Pancreas (tissue), 10 donors: ENCODE measurements at regions not wholly inside any gene's neighbourhood (a gene's known extent, or its start where the extent isn't known, plus 50 kb on each side); places are given as distances from the start of the nearest gene placed in this dataset.

ENCODE experiments used
- ATAC-seq, 4 donors: fragments of 200-7000 bp; cut with Tn5 transposase; one replicate each; pipeline versions ENCODE4 v1.8.0 to v1.9.1; 2020; ENCODE audit warnings: mild to moderate bottlenecking in 4 of 4, moderate library complexity in 4 of 4
- DNase-seq, 6 donors: peaks; one replicate each; pipeline ENCODE4 v3.0.0-alpha.2; 2020
- FAIRE-seq: peaks from 2 replicates; lab custom pipeline; 2012; peaks lifted over from hg19 to GRCh38; lab: Jason Lieb, UNC
- H3K27ac ChIP-seq, 4 donors: fragments of 200-600 bp; sonication (generic); 1 replicate in 3 of 4; 2 replicates in 1 of 4; pipeline versions ENCODE4 v1.5.0 to v1.8.0; 2020
- H3K27me3 ChIP-seq, 4 donors: fragments of 200-600 bp; one replicate each; pipeline ENCODE4 v1.8.0; 2021
- H3K36me3 ChIP-seq, 3 donors: fragments of 200-600 bp; sonication (generic) in 1 of 3; one replicate each; pipeline versions ENCODE4 v1.5.0 to v1.8.0; 2020 to 2021
- H3K4me1 ChIP-seq, 3 donors: fragments of 200-600 bp; one replicate each; pipeline ENCODE4 v1.8.0; 2021
- H3K4me3 ChIP-seq, 4 donors: fragments of 200-600 bp; sonication (generic) in 2 of 4; one replicate each; pipeline versions ENCODE4 v1.5.0 to v1.8.0; 2020 to 2021
- H3K9me3 ChIP-seq, 4 donors: fragments of 200-600 bp; one replicate each; pipeline ENCODE4 v1.8.0; 2021
- CTCF ChIP-seq, 4 donors: fragments of 200-600 bp; sonication (generic) in 3 of 4; IDR thresholded peaks; one replicate each; pipeline versions ENCODE4 v1.5.0 to v1.8.0; 2021; ENCODE audit warnings: antibody characterized with exemption in 4 of 4
- WGBS, 2 donors: extraction: QIAGEN DNeasy Blood & Tissue Kit; methylation state at CpG; one replicate each; pipeline ENCODE4 v1.1.7; 2013; 5-methylcytosine and 5-hydroxymethylcytosine counted together
- intact Hi-C, 3 donors: fragments of 100-400 bp; cut with DNase I; formaldehyde crosslinking; loops; one replicate each; pipeline versions ENCODE4 v1.11.1 to v1.14.2; 2022
- donor health status: healthy with polysubstance abuse.
- donor health status: DM: no; HTN: no; CAD: no; lungs with moderate emphysema.
- donor health status: DM: no; HTN: no; CAD: no.
- donor health status: control.
- donor health status: control.
- donor health status: Bipolar disorder and iron deficiency.
- donor health status: DM: yes; HTN: yes; CAD: no.
- donor health status: DM: no; HTN: no; CAD: no.
- donor health status: DM: no; HTN: no; CAD: no.
- donor health status: DM: yes; HTN: yes; CAD: no.

DNA sequence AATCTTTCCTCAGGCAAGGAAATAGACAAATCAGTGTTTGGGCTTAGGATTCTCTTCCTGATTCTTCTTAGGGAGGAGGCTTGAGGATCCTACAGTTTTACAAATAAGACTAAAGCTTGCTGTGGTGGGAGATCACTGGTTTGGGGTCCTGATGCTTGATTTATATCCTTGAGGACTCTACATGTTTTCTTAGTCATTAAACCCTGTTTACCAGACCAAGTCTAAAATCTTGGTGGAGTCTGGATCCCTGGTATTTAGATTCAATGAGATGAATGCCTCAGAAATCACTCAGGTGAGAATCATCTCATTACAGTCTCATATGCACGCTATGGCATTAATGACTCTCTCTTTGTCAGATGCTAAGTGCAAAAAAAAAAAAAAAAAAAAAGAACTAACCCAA lies 304.3 kb upstream of the SALL1 start:
- Histone ChIP-seq H3K9me3 (no peaks in the 10 kb centered on the region), H3K27ac (no peak overlapping the region), H3K36me3 (no peaks in the 10 kb centered on the region), H3K4me1 (no peaks in the 10 kb centered on the region), H3K4me3 (no peak overlapping the region), H3K27me3 (no peaks in the 10 kb centered on the region)
- DNase-seq = no peak
- intact Hi-C loops = no loop called here
- no peak for TF ChIP-seq CTCF (IDR thresholded peaks at IDR 0.05)
- ATAC-seq = no peak
- FAIRE-seq = no peak
- 81 to 84% methylated on average over 1 of the region's 1 CpG for WGBS, 2 donors

GRCh38 chr16:51453251-51453650 lies 302.2 kb upstream of the SALL1 start:
- DNase-seq (no peak), FAIRE-seq (no peak), ATAC-seq (no peak)
- Histone ChIP-seq H3K4me3 (no peak overlapping the region), H3K27me3 (no peaks in the 10 kb centered on the region), H3K4me1 (no peaks in the 10 kb centered on the region), H3K9me3 (no peaks in the 10 kb centered on the region), H3K27ac (no peak overlapping the region), H3K36me3 (no peaks in the 10 kb centered on the region)
- intact Hi-C loops = no loop called here
- TF ChIP-seq CTCF (IDR thresholded peaks at IDR 0.05) = no peak
- WGBS, 2 donors = 83 to 93% methylated on average over 1 of the region's 1 CpG

DNA sequence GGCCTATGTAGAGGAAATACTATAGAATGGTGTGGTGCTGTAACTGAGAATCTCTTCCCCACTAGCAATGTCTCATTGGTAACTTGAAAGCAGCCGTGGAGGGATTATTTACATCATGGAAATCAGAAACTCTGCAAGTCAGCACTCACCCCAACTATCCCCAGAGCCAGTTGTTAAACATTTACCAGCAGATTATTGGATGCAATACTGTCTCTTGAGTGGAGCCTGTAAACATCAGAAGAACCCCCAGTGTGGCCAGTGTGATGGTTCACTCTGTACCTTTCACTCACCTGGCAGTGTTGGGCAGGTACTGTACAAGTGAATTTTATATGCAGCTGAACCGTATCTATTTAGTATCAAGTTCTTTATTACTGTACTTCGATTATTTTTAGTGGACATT lies 299.8 kb upstream of the SALL1 start:
- ATAC-seq (peak in 2 of 4 donors; percentile 33 to 47), DNase-seq (no peak), FAIRE-seq (no peak)
- WGBS, 2 donors = 48% methylated on average over 3 of the region's 3 CpGs
- Histone ChIP-seq H3K9me3 (no peaks in the 10 kb centered on the region), H3K27me3 (no peaks in the 10 kb centered on the region), H3K27ac (no peak overlapping the region), H3K4me3 (no peak overlapping the region), H3K36me3 (no peaks in the 10 kb centered on the region), H3K4me1 (no peaks in the 10 kb centered on the region)
- no peak for TF ChIP-seq CTCF (IDR thresholded peaks at IDR 0.05)
- intact Hi-C loops = no loop called here

GRCh38 chr16:51450376-51450775 lies 299.3 kb upstream of the SALL1 start:
- Histone ChIP-seq H3K4me3 (no peak overlapping the region), H3K27ac (no peak overlapping the region), H3K36me3 (no peaks in the 10 kb centered on the region), H3K27me3 (no peaks in the 10 kb centered on the region), H3K9me3 (no peaks in the 10 kb centered on the region), H3K4me1 (no peaks in the 10 kb centered on the region)
- no peak for DNase-seq
- no peak for ATAC-seq
- TF ChIP-seq CTCF (IDR thresholded peaks at IDR 0.05) = no peak
- intact Hi-C loops = no loop called here
- 60 to 63% methylated on average over 7 of the region's 7 CpGs for WGBS, 2 donors
- no peak for FAIRE-seq

GRCh38 chr16:51449441-51449840 lies 298.4 kb upstream of the SALL1 start:
- H3K36me3 ChIP-seq = no peaks in the 10 kb centered on the region
- ATAC-seq (no peak), FAIRE-seq (no peak), DNase-seq (no peak)
- no peaks in the 10 kb centered on the region for H3K27me3 ChIP-seq
- intact Hi-C loops = no loop called here
- no peak for TF ChIP-seq CTCF (IDR thresholded peaks at IDR 0.05)
- H3K27ac ChIP-seq = no peak overlapping the region
- H3K9me3 ChIP-seq = no peaks in the 10 kb centered on the region
- no peaks in the 10 kb centered on the region for H3K4me1 ChIP-seq
- H3K4me3 ChIP-seq = no peak overlapping the region
- WGBS, 2 donors = 43 to 49% methylated on average over 8 of the region's 8 CpGs
